Thyroid gland (tissue), 4 donors: ENCODE measurements at regions not wholly inside any gene's neighbourhood (a gene's known extent, or its start where the extent isn't known, plus 50 kb on each side); places are given as distances from the start of the nearest gene placed in this dataset.

Experiments used
- POLR2A ChIP-seq, 2 donors: fragments of 450-650 bp; IDR thresholded peaks; one replicate each; pipeline ENCODE4 v1.6.1; 2017; ENCODE audit warnings: antibody characterized with exemption in 2 of 2, mild to moderate bottlenecking in 2 of 2, moderate library complexity in 1 of 2
- TF ChIP-seq, protein P1 (sequence below), 6 experiments: fragments of 200-600 bp in 3 of 6; fragments of 450-650 bp in 3 of 6; sonication (generic) in 3 of 6; IDR thresholded peaks; one replicate each; pipeline ENCODE4 v1.5.1; 2016 to 2019; ENCODE audit warnings: antibody characterized with exemption in 6 of 6, mild to moderate bottlenecking in 2 of 6, inconsistent platforms in 1 of 6, moderate library complexity in 1 of 6

DNA sequence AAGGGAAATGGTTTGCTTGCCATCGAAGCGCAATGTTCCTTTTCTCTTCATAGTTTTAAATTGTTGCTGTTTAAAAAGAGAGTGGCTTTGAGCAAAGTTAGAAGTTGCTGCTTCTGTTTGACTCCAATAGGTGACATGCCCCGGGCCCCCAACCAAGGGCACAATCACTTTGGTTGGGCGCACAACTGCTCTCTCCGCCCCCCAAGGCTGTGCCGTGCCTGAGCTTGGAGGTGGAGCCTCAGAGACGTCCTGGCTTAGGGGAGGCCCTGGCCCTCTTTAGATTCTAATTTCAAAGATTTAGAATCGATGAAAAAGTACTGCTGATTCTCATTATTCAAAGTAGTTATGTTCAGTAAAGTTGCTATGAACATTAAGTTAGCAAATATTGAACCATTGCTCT is 725.9 kb downstream of the COL12A1 start:
- TF ChIP-seq, protein P1, sequence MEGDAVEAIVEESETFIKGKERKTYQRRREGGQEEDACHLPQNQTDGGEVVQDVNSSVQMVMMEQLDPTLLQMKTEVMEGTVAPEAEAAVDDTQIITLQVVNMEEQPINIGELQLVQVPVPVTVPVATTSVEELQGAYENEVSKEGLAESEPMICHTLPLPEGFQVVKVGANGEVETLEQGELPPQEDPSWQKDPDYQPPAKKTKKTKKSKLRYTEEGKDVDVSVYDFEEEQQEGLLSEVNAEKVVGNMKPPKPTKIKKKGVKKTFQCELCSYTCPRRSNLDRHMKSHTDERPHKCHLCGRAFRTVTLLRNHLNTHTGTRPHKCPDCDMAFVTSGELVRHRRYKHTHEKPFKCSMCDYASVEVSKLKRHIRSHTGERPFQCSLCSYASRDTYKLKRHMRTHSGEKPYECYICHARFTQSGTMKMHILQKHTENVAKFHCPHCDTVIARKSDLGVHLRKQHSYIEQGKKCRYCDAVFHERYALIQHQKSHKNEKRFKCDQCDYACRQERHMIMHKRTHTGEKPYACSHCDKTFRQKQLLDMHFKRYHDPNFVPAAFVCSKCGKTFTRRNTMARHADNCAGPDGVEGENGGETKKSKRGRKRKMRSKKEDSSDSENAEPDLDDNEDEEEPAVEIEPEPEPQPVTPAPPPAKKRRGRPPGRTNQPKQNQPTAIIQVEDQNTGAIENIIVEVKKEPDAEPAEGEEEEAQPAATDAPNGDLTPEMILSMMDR (IDR thresholded peaks at IDR 0.05), result no peak
- TF ChIP-seq POLR2A (IDR thresholded peaks at IDR 0.05), result no peak
